Lower leg skin (tissue), 4 donors: ENCODE measurements at regions not wholly inside any gene's neighbourhood (a gene's known extent, or its start where the extent isn't known, plus 50 kb on each side); places are given as distances from the start of the nearest gene placed in this dataset.
"Not testable (repeated sequence)": the region's sequence is repeated elsewhere in the genome, so short reads cannot be mapped to it uniquely, and the experiment has no call there.

Source experiments
- DNase-seq, 2 donors: peaks; one replicate each; pipeline ENCODE4 v3.0.0-alpha.2; 2019; ENCODE audit warnings: low spot score in 2 of 2
- H3K4me3 ChIP-seq: fragments of 200-600 bp; sonication (generic); 2 replicates; pipeline ENCODE4 v1.5.1; 2017; ENCODE audit warnings: mild to moderate bottlenecking, low read depth; ENCODE audit not compliant: poor library complexity, severe bottlenecking
- CTCF ChIP-seq, 3 donors: fragments of 450-650 bp; IDR thresholded peaks; one replicate each; pipeline ENCODE4 v1.5.1; 2016; ENCODE audit warnings: antibody characterized with exemption in 3 of 3, mild to moderate bottlenecking in 3 of 3, moderate library complexity in 2 of 3
- POLR2A ChIP-seq, 2 donors: fragments of 450-650 bp; IDR thresholded peaks; one replicate each; pipeline ENCODE4 v1.6.1; 2016 to 2017; ENCODE audit warnings: antibody characterized with exemption in 2 of 2, mild to moderate bottlenecking in 1 of 2, moderate library complexity in 1 of 2
- WGBS, 2 donors: methylation state at CpG; one replicate each; pipeline ENCODE4 v1.1.5; 2018; 5-methylcytosine and 5-hydroxymethylcytosine counted together
- intact Hi-C: fragments of 100-400 bp; cut with DNase I; formaldehyde crosslinking; loops from one replicate; pipeline ENCODE4 v1.15.0; 2023; ENCODE audit warnings: low total_unique reads

- no peak for DNase-seq
- intact Hi-C loops = no loop called here
- no peak overlapping the region for H3K4me3 ChIP-seq
- no peak for TF ChIP-seq POLR2A (IDR thresholded peaks at IDR 0.05)
- 84 to 92% methylated on average over 3 of the region's 3 CpGs for WGBS, 2 donors
Measured at GRCh38 chr4:148842843-148843242, 400.6 kb upstream of the NR3C2 start.

- DNase-seq, intact Hi-C loops: not testable (repeated sequence)
- WGBS, 2 donors = 59 to 63% methylated on average over 2 of the region's 2 CpGs
Measured at GRCh38 chr4:148837571-148837970, 395.4 kb upstream of the NR3C2 start.

GRCh38 chr4:148834804-148835631 lies 392.8 kb upstream of the NR3C2 start:
- H3K4me3 ChIP-seq = no peak overlapping the region
- TF ChIP-seq CTCF (IDR thresholded peaks at IDR 0.05) (no peak), POLR2A (IDR thresholded peaks at IDR 0.05) (no peak)
- intact Hi-C loops = no loop called here
- WGBS, 2 donors = 38 to 40% methylated on average over 6 of the region's 6 CpGs
- no peak for DNase-seq

More at GRCh38 chr4:148837571-148837970, 395.4 kb upstream of the NR3C2 start:
- not testable (repeated sequence) for H3K4me3 ChIP-seq

DNA sequence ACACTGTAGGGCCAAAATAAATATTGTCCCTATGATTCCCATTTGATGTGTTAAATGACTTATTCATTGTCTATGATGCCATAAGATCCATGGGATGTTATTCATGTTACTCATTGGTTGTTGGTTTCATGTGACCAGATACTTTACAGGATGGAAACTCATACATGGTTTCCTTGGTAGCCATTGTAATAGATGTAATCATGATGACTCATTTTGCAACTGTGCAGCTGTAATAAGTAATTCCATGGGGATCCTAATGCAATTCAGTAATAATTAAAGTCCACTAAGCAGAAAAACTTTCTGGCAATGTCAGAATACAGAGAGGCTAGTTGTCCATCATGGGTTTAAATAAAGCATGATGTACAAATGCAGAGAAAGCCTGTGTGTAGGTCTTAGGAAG lies 389.7 kb upstream of the NR3C2 start:
- TF ChIP-seq POLR2A (IDR thresholded peaks at IDR 0.05) = no peak
- TF ChIP-seq CTCF (IDR thresholded peaks at IDR 0.05) = no peak
- H3K4me3 ChIP-seq = no peak overlapping the region
- intact Hi-C loops = no loop called here
- no peak for DNase-seq

- 67 to 86% methylated on average over 3 of the region's 3 CpGs for WGBS, 2 donors
Measured at GRCh38 chr4:148828291-148828690, 386.1 kb upstream of the NR3C2 start.

DNA sequence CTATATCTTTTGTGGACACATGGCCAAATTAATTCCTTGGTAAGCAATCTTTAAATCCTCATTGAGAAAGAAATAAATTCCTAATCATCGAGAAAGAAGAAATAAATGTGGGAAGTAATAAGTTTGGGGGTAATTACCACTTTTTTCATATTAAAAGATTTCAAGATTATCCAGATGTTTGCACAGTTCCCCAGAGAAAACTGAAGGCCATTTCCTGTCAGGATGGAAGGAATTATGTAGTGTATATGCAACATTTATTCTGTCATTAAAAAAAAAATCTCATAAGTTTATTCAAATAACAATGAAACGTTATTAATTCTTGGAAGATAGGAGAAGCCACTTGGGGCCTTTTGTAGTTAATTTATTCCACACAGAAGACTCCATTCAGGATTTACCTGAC lies 385.6 kb upstream of the NR3C2 start:
- 49 to 57% methylated on average over 2 of the region's 2 CpGs for WGBS, 2 donors
- no peak for DNase-seq
- intact Hi-C loops = no loop called here
- H3K4me3 ChIP-seq = no peak overlapping the region
- TF ChIP-seq POLR2A (IDR thresholded peaks at IDR 0.05) = no peak
- TF ChIP-seq CTCF (IDR thresholded peaks at IDR 0.05) = no peak

More at GRCh38 chr4:148828291-148828690, 386.1 kb upstream of the NR3C2 start:
- no peak for TF ChIP-seq CTCF (IDR thresholded peaks at IDR 0.05)
- no peak for TF ChIP-seq POLR2A (IDR thresholded peaks at IDR 0.05)
- DNase-seq = no peak
- no peak overlapping the region for H3K4me3 ChIP-seq
- intact Hi-C loops = no loop called here

DNA sequence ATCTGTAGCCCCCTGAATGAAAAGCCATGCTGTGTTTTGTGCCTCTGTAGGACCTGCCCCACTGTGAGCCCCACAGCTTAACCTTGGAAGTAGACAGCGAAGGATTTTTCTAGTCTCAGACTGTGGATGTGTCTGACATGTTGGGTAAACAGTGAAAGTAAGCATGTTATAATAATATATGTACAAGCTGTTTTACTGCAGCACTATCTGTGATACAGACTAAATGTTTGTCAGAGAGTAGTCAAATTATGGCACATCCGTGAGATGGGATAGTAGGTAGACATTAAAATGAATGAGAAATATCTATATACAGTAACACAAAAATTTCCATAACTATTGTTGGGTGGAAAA lies 381.2 kb upstream of the NR3C2 start:
- 96% methylated on average over 2 of the region's 2 CpGs for WGBS, 2 donors
- intact Hi-C loops = no loop called here
- no peak for DNase-seq
- H3K4me3 ChIP-seq = no peak overlapping the region
- no peak for TF ChIP-seq CTCF (IDR thresholded peaks at IDR 0.05)
- TF ChIP-seq POLR2A (IDR thresholded peaks at IDR 0.05) = no peak
